SU-DHL-6 (cell line): ENCODE measurements at regions not wholly inside any gene's neighbourhood (a gene's known extent, or its start where the extent isn't known, plus 50 kb on each side); places are given as distances from the start of the nearest gene placed in this dataset.

Experiments used
- H2AFZ ChIP-seq: fragments of 200-600 bp; sonication (generic); 2 replicates; pipeline ENCODE4 v1.6.1; 2014; ENCODE audit warnings: low read depth, mild to moderate bottlenecking, moderate library complexity, mixed read lengths, antibody characterized with exemption, low read length; ENCODE audit not compliant: severe bottlenecking
- H3F3A ChIP-seq: fragments of 200-600 bp; shearing (Covaris generic); 2 replicates; pipeline ENCODE4 v1.6.0; 2016; ENCODE audit warnings: antibody characterized with exemption, mild to moderate bottlenecking; ENCODE audit not compliant: insufficient read depth
- H3K27ac ChIP-seq: fragments of 200-600 bp; sonication (generic); 2 replicates; pipeline ENCODE4 v1.5.1; 2016; ENCODE audit warnings: low read depth, mild to moderate bottlenecking, low read length, moderate library complexity, mixed read lengths
- H3K27me3 ChIP-seq: fragments of 200-600 bp; sonication (generic), shearing (Covaris generic); 2 replicates; pipeline ENCODE4 v1.6.0; 2014; ENCODE audit warnings: mild to moderate bottlenecking, low read length
- H3K36me3 ChIP-seq: fragments of 200-600 bp; sonication (generic); 2 replicates; pipeline ENCODE4 v1.6.1; 2014; ENCODE audit warnings: mild to moderate bottlenecking, low read length, mixed read lengths
- H3K4me2 ChIP-seq: fragments of 300-600, 200-600 bp; shearing (Covaris generic), sonication (generic); 2 replicates; pipeline ENCODE4 v1.6.0; 2014; ENCODE audit warnings: low read length, low read depth, mild to moderate bottlenecking; ENCODE audit not compliant: poor library complexity, severe bottlenecking
- H3K4me3 ChIP-seq: fragments of 200-600 bp; sonication (generic); 2 replicates; pipeline ENCODE4 v1.5.1; 2014; ENCODE audit warnings: antibody characterized with exemption, low read length, mild to moderate bottlenecking, mixed read lengths; ENCODE audit not compliant: insufficient read depth, poor library complexity, severe bottlenecking
- H3K79me2 ChIP-seq: fragments of 200-600 bp; sonication (generic); 2 replicates; pipeline ENCODE4 v1.6.1; 2014; ENCODE audit warnings: mild to moderate bottlenecking, low read length, moderate library complexity; ENCODE audit not compliant: insufficient read depth
- H3K9ac ChIP-seq: fragments of 200-600 bp; sonication (generic); 2 replicates; pipeline ENCODE4 v1.7.0; 2014; ENCODE audit warnings: mild to moderate bottlenecking, low read length
- H3K9me2 ChIP-seq: fragments of 200-600 bp; sonication (generic); replicated peaks from 2 replicates; pipeline ENCODE4 v1.6.1; 2014; ENCODE audit warnings: low read length; ENCODE audit not compliant: insufficient read depth
- H3K9me3 ChIP-seq: fragments of 200-600 bp; sonication (generic); 2 replicates; pipeline ENCODE4 v1.6.1; 2014; ENCODE audit warnings: low read length, mixed read lengths; ENCODE audit not compliant: insufficient read depth
- H4K20me1 ChIP-seq: fragments of 200-600 bp; sonication (generic); 2 replicates; pipeline ENCODE4 v1.6.1; 2014; ENCODE audit warnings: low read depth, mild to moderate bottlenecking, antibody characterized with exemption, low read length, moderate library complexity, mixed read lengths
- CTCF ChIP-seq: fragments of 200-600 bp; sonication (generic); IDR thresholded peaks from one replicate; pipeline ENCODE4 v1.5.1; 2017; ENCODE audit warnings: antibody characterized with exemption, mild to moderate bottlenecking, low read length, moderate library complexity; ENCODE audit not compliant: insufficient read depth, poor library complexity, severe bottlenecking
- EZH2phosphoT487 ChIP-seq: fragments of 200-600 bp; sonication (generic), shearing (Covaris generic); conservative IDR thresholded peaks from 2 replicates; pipeline ENCODE4 v1.6.1; 2018; ENCODE audit warnings: mild to moderate bottlenecking, antibody characterized with exemption, low read length, moderate library complexity, mixed read lengths

- Histone ChIP-seq H3K9ac (no peak overlapping the region), H3K27me3 (no peaks in the 10 kb centered on the region), H3K36me3 (no peaks in the 10 kb centered on the region), H3K4me3 (no peak overlapping the region), H3K9me3 (no peaks in the 10 kb centered on the region), H3K9me2 (no peaks in the 10 kb centered on the region), H2AFZ (no peak overlapping the region), H4K20me1 (no peaks in the 10 kb centered on the region), H3K79me2 (no peaks in the 10 kb centered on the region), H3F3A (no peaks in the 10 kb centered on the region), H3K27ac (no peak overlapping the region), H3K4me2 (no peak overlapping the region)
- TF ChIP-seq CTCF (no peak), EZH2phosphoT487 (no peak)
Observed at GRCh38 chr4:89579771-89580170, 257.2 kb downstream of the SNCA start.

- H3K4me2 ChIP-seq: no peak overlapping the region
- H3F3A ChIP-seq: no peaks in the 10 kb centered on the region
- no peak overlapping the region for H3K9ac ChIP-seq
- H3K9me3 ChIP-seq: no peaks in the 10 kb centered on the region
- H3K9me2 ChIP-seq: no peaks in the 10 kb centered on the region
- no peak overlapping the region for H2AFZ ChIP-seq
- H3K27ac ChIP-seq: no peak overlapping the region
- no peaks in the 10 kb centered on the region for H3K27me3 ChIP-seq
- no peak overlapping the region for H3K4me3 ChIP-seq
- no peaks in the 10 kb centered on the region for H3K79me2 ChIP-seq
- TF ChIP-seq CTCF (no peak), EZH2phosphoT487 (no peak)
- H4K20me1 ChIP-seq: no peaks in the 10 kb centered on the region
- no peaks in the 10 kb centered on the region for H3K36me3 ChIP-seq
Observed at GRCh38 chr4:89576246-89576645, 260.7 kb downstream of the SNCA start.

- Histone ChIP-seq H3K27ac (no peak overlapping the region), H4K20me1 (no peaks in the 10 kb centered on the region), H3K4me3 (no peak overlapping the region), H3K9ac (no peak overlapping the region), H3K9me3 (no peaks in the 10 kb centered on the region), H3K36me3 (no peaks in the 10 kb centered on the region), H3K27me3 (no peaks in the 10 kb centered on the region), H2AFZ (no peak overlapping the region), H3K9me2 (no peaks in the 10 kb centered on the region), H3F3A (no peaks in the 10 kb centered on the region), H3K4me2 (no peak overlapping the region), H3K79me2 (no peaks in the 10 kb centered on the region)
- TF ChIP-seq EZH2phosphoT487: no peak
- no peak for TF ChIP-seq CTCF
Observed at GRCh38 chr4:89575840-89576239, 261.1 kb downstream of the SNCA start.

- Histone ChIP-seq H2AFZ (no peak overlapping the region), H3K4me3 (no peak overlapping the region), H3K9me2 (no peaks in the 10 kb centered on the region), H3K79me2 (no peaks in the 10 kb centered on the region), H3K9me3 (no peaks in the 10 kb centered on the region), H3K27me3 (no peaks in the 10 kb centered on the region), H3K27ac (no peak overlapping the region), H4K20me1 (no peaks in the 10 kb centered on the region), H3K9ac (no peak overlapping the region), H3F3A (no peaks in the 10 kb centered on the region), H3K36me3 (no peaks in the 10 kb centered on the region), H3K4me2 (no peak overlapping the region)
- TF ChIP-seq CTCF: no peak
- TF ChIP-seq EZH2phosphoT487: no peak
Observed at GRCh38 chr4:89574176-89574575, 262.8 kb downstream of the SNCA start.
